H1 (cell line): ENCODE measurements at regions not wholly inside any gene's neighbourhood (a gene's known extent, or its start where the extent isn't known, plus 50 kb on each side); places are given as distances from the start of the nearest gene placed in this dataset.

ENCODE experiments used
- BCL11A ChIP-seq, 2 experiments: IDR thresholded peaks; one replicate each; pipeline ENCODE4 v1.6.1; 2011; ENCODE audit warnings: low read depth in 2 of 2, low read length in 2 of 2, mild to moderate bottlenecking in 2 of 2
- GTF2F1 ChIP-seq: IDR thresholded peaks from 2 replicates; pipeline ENCODE4 v1.6.1; 2012; ENCODE audit warnings: low read depth, low read length, improper control_type of control experiment, borderline replicate concordance
- MAFK ChIP-seq: IDR thresholded peaks from 2 replicates; pipeline ENCODE4 v1.6.1; 2012; ENCODE audit warnings: low read depth, mild to moderate bottlenecking, improper control_type of control experiment, low read length
- POLR2AphosphoS5 ChIP-seq: IDR thresholded peaks from 2 replicates; pipeline ENCODE4 v1.6.1; 2011; ENCODE audit warnings: low read depth, low read length
- RNF2 ChIP-seq: fragments of 200-900, 300-1000 bp; sonication (generic); IDR thresholded peaks from 2 replicates; pipeline ENCODE4 v1.7.1; 2016; ENCODE audit warnings: borderline replicate concordance, low read depth, mild to moderate bottlenecking, antibody characterized with exemption, low read length; ENCODE audit not compliant: poor library complexity, severe bottlenecking; ENCODE audit errors: missing control alignments
- TF ChIP-seq, protein P1 (sequence below): IDR thresholded peaks from 2 replicates; pipeline ENCODE4 v1.6.1; 2012; ENCODE audit warnings: inconsistent platforms

GRCh38 chr13:79861731-79862130, 380.8 kb downstream of the NDFIP2 start (continued):
- TF ChIP-seq, protein P1, sequence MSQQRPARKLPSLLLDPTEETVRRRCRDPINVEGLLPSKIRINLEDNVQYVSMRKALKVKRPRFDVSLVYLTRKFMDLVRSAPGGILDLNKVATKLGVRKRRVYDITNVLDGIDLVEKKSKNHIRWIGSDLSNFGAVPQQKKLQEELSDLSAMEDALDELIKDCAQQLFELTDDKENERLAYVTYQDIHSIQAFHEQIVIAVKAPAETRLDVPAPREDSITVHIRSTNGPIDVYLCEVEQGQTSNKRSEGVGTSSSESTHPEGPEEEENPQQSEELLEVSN, result no peak
- TF ChIP-seq RNF2, result no peak
- no peak for TF ChIP-seq POLR2AphosphoS5
- TF ChIP-seq BCL11A (IDR thresholded peaks at IDR 0.05; ENCODE audit: low read depth in 2 of 2, low read length in 2 of 2), result no peak
- no peak for TF ChIP-seq GTF2F1
- TF ChIP-seq MAFK, result no peak
